Hepatocyte (in vitro differentiated cells): ENCODE measurements at regions not wholly inside any gene's neighbourhood (a gene's known extent, or its start where the extent isn't known, plus 50 kb on each side); places are given as distances from the start of the nearest gene placed in this dataset.

Source experiments
- EZH2 ChIP-seq: fragments of 200-600 bp; sonication (generic); IDR thresholded peaks from 2 replicates; pipeline ENCODE4 v1.6.1; 2016; ENCODE audit warnings: antibody characterized with exemption, mild to moderate bottlenecking, borderline replicate concordance
- EZH2phosphoT487 ChIP-seq: fragments of 200-600 bp; sonication (generic); IDR thresholded peaks from one replicate; pipeline ENCODE4 v1.6.1; 2018; ENCODE audit warnings: antibody characterized with exemption, mild to moderate bottlenecking, low read depth, moderate library complexity; ENCODE audit not compliant: unreplicated experiment, severe bottlenecking
- TF ChIP-seq, protein P1 (sequence below): fragments of 200-600 bp; sonication (generic); IDR thresholded peaks from 2 replicates; pipeline ENCODE4 v1.5.1; 2016; ENCODE audit warnings: antibody characterized with exemption, mild to moderate bottlenecking; ENCODE audit not compliant: poor library complexity

DNA sequence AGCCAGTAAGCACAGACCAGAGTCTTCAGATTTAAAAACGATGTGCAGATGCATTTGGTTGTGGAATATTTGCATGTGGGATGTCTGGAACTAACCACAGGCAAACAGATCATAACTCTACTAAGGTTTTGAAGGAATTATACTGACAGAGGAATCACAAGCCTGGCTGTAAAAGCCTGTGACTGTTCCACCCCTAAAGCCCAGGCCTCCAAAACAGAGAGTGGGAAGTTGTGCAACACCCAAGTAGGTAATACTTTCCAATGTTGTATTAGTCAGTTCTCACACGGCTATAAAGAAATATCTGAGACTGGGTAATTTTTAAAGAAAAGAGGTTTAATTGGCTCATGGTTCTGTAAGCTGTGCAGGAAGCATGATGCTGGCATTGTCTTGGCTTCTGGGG lies 68.1 kb upstream of the DCD start:
- TF ChIP-seq, protein P1, sequence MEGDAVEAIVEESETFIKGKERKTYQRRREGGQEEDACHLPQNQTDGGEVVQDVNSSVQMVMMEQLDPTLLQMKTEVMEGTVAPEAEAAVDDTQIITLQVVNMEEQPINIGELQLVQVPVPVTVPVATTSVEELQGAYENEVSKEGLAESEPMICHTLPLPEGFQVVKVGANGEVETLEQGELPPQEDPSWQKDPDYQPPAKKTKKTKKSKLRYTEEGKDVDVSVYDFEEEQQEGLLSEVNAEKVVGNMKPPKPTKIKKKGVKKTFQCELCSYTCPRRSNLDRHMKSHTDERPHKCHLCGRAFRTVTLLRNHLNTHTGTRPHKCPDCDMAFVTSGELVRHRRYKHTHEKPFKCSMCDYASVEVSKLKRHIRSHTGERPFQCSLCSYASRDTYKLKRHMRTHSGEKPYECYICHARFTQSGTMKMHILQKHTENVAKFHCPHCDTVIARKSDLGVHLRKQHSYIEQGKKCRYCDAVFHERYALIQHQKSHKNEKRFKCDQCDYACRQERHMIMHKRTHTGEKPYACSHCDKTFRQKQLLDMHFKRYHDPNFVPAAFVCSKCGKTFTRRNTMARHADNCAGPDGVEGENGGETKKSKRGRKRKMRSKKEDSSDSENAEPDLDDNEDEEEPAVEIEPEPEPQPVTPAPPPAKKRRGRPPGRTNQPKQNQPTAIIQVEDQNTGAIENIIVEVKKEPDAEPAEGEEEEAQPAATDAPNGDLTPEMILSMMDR = no peak
- no peak for TF ChIP-seq EZH2
- no peak for TF ChIP-seq EZH2phosphoT487
